Suppressor macrophage treated with lipopolysaccharide for 4 hours (primary cell): ENCODE measurements at regions not wholly inside any gene's neighbourhood (a gene's known extent, or its start where the extent isn't known, plus 50 kb on each side); places are given as distances from the start of the nearest gene placed in this dataset.
"Not testable (repeated sequence)": the region's sequence is repeated elsewhere in the genome, so short reads cannot be mapped to it uniquely, and the experiment has no call there.

ENCODE experiments used
- DNase-seq: peaks from one replicate; pipeline ENCODE4 v3.0.0-alpha.2; 2020

DNA sequence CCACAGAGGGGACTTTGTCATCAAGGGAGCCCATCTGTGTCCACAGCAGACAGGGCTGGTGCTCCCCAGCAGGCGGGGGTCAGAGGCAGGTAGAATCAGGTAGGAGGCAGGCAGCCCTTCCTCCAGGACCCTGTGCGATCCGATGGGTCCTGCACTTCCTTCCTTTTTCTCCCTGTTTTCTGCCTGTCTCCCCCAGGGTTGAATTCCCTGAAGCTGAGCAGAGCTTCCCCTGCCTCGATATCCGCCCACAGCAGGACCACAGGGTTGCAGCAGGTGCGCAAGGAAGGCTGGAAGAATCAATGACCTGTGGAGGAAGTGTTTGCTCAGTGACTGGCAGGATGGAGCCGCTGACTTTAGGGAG lies 69.2 kb downstream of the MRPL36 start:
- DNase-seq, result no peak

DNA sequence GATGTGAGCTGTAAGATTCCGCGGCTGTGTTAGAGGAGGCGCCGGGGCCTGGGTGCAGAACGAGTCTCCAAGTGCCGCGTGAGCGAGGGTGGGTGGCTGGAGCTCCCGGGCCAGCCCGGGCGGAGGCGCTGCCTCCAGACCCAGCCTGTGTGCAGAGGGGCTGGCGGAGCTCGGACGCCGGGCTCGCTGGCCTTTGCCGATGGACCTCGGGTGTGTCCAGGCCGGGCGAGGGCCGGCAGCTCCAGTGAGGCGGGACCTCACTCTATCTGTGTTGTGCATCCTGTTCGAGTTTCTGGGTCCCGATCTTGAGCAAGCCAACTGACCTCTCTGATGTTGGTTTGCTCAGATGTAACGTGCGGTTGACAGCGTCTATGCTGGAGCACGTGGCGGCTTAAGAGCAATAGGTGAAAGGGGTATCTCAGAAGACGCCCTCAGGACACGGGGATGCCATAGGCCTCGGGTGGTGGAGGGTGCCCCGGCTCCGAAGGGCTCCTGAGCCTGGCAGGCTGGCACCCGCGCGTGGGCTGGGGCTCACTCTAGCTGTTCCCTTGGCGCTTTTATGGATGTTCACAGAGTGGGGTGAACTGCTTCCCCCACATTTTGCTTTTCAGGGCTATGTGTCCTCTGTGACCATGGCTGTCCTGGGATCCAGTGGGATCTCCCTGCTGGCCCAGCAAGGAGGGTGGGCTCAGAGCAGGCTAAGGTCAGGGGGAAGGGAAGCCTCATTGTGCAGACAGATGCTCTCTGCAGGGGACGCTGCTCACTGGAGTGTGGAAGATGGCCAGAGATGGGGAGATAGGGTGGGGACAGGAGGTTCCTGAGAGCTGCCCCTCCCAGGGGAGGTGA lies 69.8 kb downstream of the MRPL36 start:
- DNase-seq, result no peak

- DNase-seq, result no peak
These were observed 70.8 kb downstream of the MRPL36 start for GRCh38 chr5:1728846-1729245.

- DNase-seq, result no peak
These were observed 72.1 kb downstream of the MRPL36 start for GRCh38 chr5:1727571-1727970.

DNA sequence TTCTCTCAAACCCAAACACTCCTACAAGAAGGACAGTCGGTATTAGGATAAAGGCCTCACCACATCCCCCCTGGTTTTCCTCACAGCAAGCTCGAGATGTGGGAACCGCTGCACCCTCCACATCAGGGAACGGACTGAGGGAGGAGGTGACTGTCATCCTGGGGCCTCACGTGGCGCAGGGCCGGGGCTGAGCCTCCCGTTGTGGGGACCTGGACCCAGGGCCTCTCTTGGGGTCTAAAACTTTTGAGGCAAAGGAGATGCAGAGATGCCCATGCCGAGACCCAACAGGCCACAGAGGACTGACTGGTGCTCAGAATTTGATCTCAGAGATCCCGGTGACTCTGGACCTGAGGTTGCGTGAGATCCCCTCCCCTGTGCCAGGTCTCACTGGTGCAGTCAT lies 72.7 kb downstream of the MRPL36 start:
- no peak for DNase-seq

DNA sequence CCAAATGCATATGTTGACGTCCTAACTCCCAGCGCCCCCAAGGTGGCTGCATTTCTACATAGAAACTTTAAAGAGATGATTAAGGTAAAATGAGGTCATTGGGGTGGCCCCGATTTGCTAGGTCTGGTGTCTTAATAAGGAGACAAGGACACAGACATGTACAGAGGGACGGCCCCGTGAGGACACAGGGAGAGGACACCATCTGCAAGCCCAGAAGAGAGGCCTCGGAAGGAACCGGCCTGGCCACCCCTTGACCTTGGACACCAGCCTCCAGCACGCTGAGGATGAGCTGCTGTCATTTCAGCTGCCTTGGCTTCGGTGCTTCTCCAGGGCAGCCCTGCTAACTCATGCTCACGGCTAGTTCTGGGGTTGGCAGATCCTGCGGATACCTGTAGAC lies 73.2 kb downstream of the MRPL36 start:
- no peak for DNase-seq

DNA sequence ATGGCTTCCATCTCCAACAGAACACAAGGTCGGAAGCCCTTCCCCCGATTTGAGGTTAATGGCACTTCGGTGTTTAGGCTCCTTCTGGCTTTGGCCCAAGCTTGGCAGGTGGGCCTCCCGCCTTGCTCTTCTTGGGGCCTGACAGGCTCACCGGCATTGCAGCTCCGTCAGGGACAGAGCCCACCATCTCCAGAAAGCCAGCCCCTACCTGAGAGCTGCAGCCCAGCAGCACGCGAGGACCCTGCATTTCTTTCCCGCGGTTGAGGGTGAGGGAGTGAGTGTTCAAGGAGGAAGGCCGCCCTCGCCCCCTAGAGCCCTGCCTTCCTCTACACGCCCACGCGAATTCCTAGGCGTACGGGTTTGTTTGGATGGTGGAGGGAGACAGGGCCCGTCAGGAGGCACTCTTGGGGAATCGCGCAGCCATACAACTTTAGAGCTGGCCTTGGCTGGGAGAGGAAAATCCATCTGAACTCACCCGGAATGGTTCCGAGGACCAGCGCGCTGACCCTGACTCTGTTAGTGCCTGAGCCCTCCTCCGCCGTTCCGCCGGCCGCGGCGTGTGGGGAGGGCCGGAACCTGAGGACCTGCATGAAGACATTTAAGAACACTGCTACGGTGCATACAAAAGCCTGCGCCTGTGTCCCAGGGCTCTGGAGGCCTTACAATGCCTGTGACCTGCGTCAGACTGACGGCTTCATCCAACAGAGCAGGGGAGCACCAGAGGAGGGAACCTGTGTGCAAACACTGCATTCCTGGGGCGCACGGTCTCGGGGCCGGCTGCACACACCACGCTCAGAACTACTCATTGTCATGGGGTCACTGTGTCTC lies 73.8 kb downstream of the MRPL36 start:
- DNase-seq, result no peak

GRCh38 chr5:1724822-1725602 lies 74.6 kb downstream of the MRPL36 start:
- no peak for DNase-seq

DNA sequence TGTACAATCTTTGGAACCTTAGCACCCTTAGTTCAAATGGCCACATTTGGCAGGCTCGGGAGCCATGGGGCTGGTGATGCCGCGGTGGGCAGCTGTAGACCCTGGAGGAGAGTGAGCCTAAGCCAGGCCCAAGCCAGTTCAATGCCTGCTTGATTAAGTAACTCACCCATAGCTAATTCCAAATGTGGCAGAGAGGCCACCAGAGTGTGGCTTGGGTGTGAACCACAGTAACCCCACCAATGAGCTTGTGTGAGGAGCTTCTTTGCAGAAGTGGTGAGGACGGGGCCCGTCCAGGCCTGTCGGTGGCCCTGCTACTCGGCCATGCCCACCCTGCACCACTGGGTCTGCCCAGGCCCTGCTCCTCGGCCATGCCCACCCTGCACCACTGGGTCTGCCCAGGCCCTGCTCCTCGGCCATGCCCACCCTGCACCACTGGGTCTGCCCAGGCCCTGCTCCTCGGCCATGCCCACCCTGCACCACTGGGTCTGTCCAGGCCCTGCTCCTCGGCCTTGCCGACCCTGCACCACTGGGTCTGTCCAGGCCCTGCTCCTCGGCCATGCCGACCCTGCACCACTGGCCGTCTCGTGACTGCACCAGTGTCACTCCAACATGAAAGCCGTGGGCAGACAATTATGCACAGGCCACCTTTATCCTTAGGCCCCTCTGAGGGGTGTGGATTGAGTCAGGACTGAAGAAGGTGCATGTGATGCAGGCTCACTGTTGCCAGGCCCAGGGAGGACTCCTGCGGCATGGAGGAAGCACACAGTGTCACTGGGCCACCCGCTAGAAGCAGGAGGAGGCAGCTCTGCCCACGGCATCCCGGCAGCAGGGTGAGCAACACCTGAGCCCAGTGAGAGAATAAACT lies 75.4 kb downstream of the MRPL36 start:
- DNase-seq, result no peak

DNA sequence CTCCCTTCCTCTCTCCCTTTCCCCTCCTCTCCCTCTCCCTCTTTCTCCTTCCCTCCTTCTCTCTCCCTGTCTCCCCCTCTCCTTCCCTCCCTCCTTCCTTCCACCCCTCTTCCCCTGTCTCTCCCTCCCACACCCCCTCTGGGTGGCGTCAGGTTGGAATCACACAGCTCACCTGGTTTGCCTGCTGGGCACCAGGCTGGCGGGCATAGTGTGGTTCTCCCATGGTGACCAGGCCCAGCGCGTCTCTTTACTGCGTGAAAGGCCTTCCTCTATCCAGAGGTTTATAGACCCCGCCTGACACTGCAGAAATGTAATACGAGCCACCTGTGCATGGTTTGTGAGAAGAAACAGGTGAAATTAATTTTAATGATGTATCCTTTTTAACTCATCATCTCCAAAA lies 76.2 kb downstream of the MRPL36 start:
- DNase-seq, result no peak

GRCh38 chr5:1722877-1723276 lies 76.8 kb downstream of the MRPL36 start:
- DNase-seq, result no peak

DNA sequence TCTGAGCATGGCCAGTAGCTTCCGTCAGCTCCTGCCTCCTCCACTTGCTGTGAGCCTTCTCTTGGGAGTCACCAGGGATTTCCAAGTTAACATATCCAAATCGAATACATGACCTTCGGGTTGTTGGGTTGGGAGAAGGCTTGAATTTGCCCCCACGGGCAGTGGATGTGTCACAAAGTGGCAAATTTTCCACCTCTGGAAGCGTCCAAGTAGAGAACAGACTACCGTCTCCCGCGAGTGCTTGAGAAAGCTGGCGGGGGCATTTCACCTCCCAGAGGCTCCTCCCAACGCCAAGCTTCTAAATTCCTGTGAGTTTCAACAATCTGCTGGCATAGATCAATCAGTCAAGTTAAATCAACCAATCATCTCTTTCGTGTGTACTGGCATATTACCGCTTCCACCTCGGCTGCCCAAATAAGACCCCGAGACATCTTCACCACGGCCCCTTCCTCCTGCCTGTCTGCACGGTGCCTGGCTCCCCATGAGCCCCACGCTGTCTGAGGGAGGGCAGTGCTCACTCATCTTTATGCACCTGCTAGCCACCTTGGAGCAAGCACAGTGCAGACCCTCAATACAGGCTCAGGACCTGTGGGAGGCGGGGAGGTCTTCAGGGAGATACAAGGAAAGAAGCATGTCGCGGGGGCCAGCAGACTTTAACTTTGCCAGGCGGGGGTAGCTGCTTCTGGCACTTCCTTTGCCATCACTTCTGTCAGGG lies 79.1 kb downstream of the MRPL36 start:
- DNase-seq, result no peak

DNA sequence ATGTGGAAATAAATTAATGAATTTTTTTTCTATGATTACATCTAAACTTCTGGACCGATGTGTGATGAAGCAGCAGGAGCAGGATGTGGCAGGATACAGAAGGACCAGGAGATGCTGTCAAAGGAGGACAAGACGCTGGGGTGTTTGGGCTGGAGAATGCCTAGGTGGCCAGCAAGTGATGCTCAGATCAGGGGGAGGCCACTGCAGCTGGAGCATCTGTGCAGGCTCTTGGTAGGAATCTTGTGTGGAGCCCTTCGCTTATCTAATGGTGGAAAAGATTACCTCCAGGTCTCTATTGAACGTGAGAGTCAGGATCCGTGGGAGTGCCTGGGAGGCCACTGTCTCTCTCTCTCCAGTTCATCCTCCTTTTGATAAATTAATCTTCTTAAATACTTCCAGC lies 79.8 kb downstream of the MRPL36 start:
- no peak for DNase-seq

DNA sequence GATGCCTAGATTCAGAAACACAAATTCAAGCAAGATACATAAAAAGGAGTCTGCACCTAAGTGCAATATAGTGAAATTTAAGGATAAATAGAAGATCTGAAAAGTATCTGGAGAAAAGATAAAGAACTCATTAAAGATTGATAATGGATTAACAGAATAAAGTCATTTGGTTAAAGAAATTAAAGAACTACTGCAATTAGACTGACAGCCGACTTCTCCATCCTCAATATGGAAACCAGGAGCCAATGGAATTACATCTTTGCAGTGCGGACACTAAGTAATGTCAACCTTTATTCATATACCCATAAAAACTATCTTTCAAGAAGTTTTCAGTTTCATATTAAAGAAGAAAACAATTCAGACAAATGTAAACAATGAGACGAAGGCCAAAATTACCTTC lies 81.0 kb downstream of the MRPL36 start:
- DNase-seq, result no peak

DNA sequence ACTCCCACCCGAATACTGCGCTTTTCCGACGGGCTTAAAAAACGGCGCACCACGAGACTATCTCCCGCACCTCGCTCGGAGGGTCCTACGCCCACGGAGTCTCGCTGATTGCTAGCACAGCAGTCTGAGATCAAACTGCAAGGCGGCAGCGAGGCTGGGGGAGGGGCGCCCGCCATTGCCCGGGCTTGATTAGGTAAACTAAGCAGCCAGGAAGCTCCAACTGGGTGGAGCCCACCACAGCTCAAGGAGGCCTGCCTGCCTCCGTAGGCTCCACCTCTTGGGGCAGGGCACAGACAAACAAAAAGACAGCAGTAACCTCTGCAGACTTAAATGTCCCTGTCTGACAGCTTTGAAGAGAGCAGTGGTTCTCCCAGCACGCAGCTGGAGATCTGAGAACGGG lies 89.5 kb downstream of the MRPL36 start:
- not testable (repeated sequence) for DNase-seq

DNA sequence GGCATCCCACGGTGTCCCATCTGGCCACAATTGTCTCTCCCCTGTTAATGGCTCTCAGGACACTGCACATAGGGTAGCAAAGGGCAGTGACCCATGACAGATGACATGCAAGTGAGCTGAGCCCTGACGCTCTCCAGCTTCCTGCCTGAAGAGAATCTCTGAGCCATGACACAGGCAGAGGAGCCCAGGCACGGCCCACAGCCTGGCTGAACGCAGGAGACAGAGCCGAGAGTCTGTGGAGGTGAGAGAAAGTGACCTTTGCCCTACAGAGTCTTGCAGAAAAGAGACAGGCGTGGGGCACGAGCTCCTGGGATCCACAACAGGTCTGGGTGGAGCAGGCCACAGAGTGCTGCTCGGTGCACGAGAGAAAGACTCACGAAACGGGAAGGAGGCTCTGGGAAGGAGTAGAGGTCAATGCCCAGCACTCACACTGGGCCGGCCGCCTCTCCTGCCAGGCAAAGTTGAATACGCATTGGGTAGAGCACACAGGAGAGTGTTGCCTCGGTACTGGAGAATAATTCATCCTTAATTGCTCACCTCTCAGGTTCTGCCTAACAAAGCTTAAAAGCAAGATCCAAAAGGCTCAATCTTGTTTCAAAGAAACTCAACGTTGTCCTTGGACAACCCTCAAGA lies 90.3 kb downstream of the MRPL36 start:
- no peak for DNase-seq

DNA sequence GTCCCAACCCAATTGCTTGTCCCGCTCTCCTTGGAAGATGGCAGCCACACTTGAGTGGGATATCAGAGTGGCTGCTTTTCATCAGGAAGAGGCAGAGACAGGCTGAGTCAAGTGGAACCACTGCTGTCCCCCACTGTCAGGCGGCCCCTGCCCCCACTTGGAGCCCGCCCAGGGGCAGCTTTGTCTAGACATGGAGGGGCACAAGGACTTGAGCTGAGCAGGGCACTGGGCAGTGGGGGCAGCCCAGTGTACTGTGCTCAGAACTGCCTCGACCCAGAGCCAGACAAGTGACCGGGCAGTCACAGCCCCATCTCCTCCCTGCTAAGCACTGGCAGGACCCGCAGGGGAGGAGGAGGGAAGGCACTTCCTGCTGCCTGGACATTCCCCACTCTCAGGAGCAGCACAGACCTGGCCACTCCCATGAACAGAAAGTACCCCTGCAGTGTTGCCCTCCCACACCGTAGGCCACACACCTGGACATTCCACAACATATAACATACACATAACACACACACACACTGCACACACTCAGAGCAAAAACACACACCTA lies 91.0 kb downstream of the MRPL36 start:
- no peak for DNase-seq

DNA sequence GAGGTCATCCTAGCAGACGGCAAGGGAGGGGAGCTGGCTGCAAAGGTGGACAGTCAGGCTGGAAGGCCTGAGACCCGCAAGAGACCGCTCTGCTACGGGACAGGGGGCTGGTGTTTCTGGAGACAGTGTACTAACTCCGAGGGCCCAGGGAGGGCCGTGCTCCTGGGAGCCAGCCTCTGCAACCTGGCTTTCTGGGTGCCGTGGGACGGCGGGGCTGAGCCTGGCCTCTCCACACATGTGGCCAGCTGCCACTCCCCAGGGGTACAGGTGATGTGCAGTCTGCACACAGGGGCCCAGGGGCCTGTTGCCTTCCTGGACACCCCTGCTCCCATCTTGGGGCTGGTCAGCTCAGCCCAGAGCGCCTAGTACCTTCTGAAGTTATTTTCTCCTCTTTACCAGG lies 92.2 kb downstream of the MRPL36 start:
- no peak for DNase-seq

DNA sequence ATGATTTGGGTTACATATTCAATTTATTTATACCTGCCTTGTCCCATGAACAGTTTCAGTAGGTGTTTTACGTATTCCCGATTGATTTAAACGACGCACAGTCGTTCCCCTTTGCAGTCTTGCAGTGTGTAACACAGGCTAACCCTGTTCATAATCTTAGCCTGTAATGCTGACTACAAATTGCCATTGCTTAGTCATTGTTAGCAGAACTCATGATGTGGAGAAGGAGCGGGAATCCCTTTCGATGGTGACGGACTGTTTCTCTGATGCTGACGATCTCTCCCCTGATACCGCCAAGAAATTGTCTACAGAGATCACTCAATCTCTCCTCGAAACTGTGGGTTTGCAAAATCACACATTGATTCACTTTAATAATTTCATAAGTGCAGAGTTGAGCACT lies 93.2 kb downstream of the MRPL36 start:
- DNase-seq, result no peak

DNA sequence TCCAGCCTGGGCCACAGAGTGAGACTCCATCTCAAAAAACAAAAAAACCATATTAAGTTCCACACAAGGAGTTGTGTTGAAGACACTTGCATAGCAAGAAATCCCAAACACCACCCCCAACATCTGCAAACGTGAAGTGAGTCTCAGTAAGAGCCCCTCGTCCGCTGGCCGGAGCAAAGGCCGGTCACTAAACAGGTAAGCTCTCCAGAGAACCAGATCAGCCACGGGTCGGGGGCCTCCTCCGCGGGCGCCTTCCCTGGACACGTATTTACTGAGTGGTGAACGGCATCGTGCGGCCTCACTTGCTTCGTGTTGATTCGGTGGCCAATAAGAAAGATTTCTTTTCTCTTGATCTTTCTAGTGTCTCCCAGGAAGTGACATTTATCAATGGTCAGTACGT lies 93.6 kb downstream of the MRPL36 start:
- DNase-seq, result no peak

DNA sequence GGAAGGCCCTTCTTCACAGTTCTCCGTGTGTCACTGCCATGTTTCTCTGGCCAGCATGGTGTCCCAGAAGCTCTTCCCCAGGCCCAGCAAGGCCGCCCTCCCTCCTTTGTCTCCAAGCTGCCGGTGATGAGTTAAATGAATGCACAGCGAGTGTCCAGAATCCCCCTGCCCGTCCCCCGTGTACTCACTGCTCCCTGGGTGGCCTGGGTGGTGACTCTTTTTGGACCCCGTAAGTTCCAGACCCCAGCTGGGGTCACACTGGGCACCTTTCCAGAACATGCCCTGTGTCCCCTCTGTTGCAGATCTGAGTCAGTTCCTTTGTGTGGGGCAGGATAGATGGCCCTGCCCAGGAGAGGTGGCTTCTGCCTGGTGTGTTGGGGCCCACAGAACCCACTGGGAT lies 95.0 kb downstream of the MRPL36 start:
- DNase-seq, result no peak
